Endothelial cell of umbilical vein (primary cell): ENCODE measurements at regions not wholly inside any gene's neighbourhood (a gene's known extent, or its start where the extent isn't known, plus 50 kb on each side); places are given as distances from the start of the nearest gene placed in this dataset.
A peak's percentile ranks its signal among the peaks of the same experiment; 100 is the strongest.

Experiments used
- BruUV-seq: library from RNA; stranded (reverse); fragments of 400-500 nt; replicated peaks from 2 replicates; lab custom pipeline; 2021; lab: Mats Ljungman, UMichigan
- CTCF ChIA-PET: fragments of 300-600, 350-600 bp; sonication (Branson Sonifier 250); formaldehyde crosslinking; loops from one replicate; lab custom pipeline; 2021; ENCODE audit warnings: antibody characterized with exemption, inconsistent platforms; lab: Charles Lee
- POLR2A ChIA-PET: fragments of 300-600, 350-600 bp; sonication (Branson Sonifier 250); formaldehyde crosslinking; loops from one replicate; lab custom pipeline; 2021; ENCODE audit warnings: antibody characterized with exemption, inconsistent platforms; lab: Charles Lee
- DNase-seq: peaks from one replicate; pipeline ENCODE4 v3.0.0-alpha.2; 2011; ENCODE audit warnings: low read depth, low spot score
- FAIRE-seq: peaks from 2 replicates; lab custom pipeline; 2011; peaks lifted over from hg19 to GRCh38; lab: Jason Lieb, UNC
- H2AFZ ChIP-seq: 2 replicates; pipeline ENCODE4 v1.6.0; 2012; ENCODE audit warnings: low read depth, low read length, control low read depth, inconsistent platforms
- H3K27ac ChIP-seq: 2 replicates; pipeline ENCODE4 v1.5.1; 2011; ENCODE audit warnings: low read depth, mild to moderate bottlenecking, control low read depth, low read length, moderate library complexity; ENCODE audit not compliant: insufficient read depth
- H3K27me3 ChIP-seq, 2 experiments: 2 replicates each; pipeline versions ENCODE4 v1.6.0 to v1.6.1; 2011; ENCODE audit warnings: low read length in 2 of 2, mixed read lengths in 1 of 2; ENCODE audit not compliant: control insufficient read depth in 2 of 2, insufficient read depth in 2 of 2
- H3K36me3 ChIP-seq, 2 experiments: 2 replicates in 1 of 2; 3 replicates in 1 of 2; pipeline ENCODE4 v1.5.1; 2011; ENCODE audit warnings: low read length in 2 of 2, mild to moderate bottlenecking in 1 of 2, moderate library complexity in 1 of 2; ENCODE audit not compliant: control insufficient read depth in 2 of 2, insufficient read depth in 2 of 2; ENCODE audit errors: extremely low read depth in 1 of 2
- H3K4me1 ChIP-seq: 3 replicates; pipeline ENCODE4 v1.5.1; 2011; ENCODE audit warnings: mild to moderate bottlenecking, low read length; ENCODE audit not compliant: control insufficient read depth, insufficient read depth; ENCODE audit errors: extremely low read depth
- H3K4me2 ChIP-seq: 2 replicates; pipeline ENCODE4 v1.6.1; 2011; ENCODE audit warnings: low read length, control low read depth, mixed read lengths; ENCODE audit not compliant: insufficient read depth
- H3K4me3 ChIP-seq, 3 experiments: fragments of 200-600 bp in 1 of 3; sonication (generic), shearing (Covaris generic) in 1 of 3; replicated peaks in 1 of 3; 2 replicates each; pipeline ENCODE4 v1.5.1; 2011 to 2016; ENCODE audit warnings: control low read depth in 3 of 3, low read length in 3 of 3, mild to moderate bottlenecking in 2 of 3, inconsistent platforms in 1 of 3, low read depth in 1 of 3, moderate library complexity in 1 of 3; ENCODE audit not compliant: insufficient read depth in 1 of 3
- H3K79me2 ChIP-seq: 2 replicates; pipeline ENCODE4 v1.6.0; 2012; ENCODE audit warnings: low read length, inconsistent platforms; ENCODE audit not compliant: control insufficient read depth, insufficient read depth
- H3K9ac ChIP-seq: replicated peaks from 2 replicates; pipeline ENCODE3; 2011; ENCODE audit warnings: low read length, control low read depth; ENCODE audit not compliant: insufficient read depth; ENCODE audit errors: extremely low read depth
- H3K9me1 ChIP-seq: replicated peaks from 3 replicates; pipeline ENCODE4 v1.6.0; 2011; ENCODE audit warnings: mild to moderate bottlenecking, low read length; ENCODE audit not compliant: control insufficient read depth, insufficient read depth; ENCODE audit errors: extremely low read depth
- H3K9me3 ChIP-seq: replicated peaks from 2 replicates; pipeline ENCODE4 v1.5.1; 2012; ENCODE audit warnings: low read length, inconsistent platforms; ENCODE audit not compliant: control insufficient read depth, insufficient read depth
- H4K20me1 ChIP-seq: replicated peaks from 2 replicates; pipeline ENCODE3; 2011; ENCODE audit warnings: mild to moderate bottlenecking, low read length; ENCODE audit not compliant: control insufficient read depth, insufficient read depth; ENCODE audit errors: extremely low read depth
- EZH2 ChIP-seq: IDR thresholded peaks from 2 replicates; pipeline ENCODE4 v1.6.1; 2012; ENCODE audit warnings: borderline replicate concordance, low read depth, mild to moderate bottlenecking, moderate library complexity, low read length, inconsistent platforms; ENCODE audit not compliant: severe bottlenecking
- FOS ChIP-seq: IDR thresholded peaks from 2 replicates; pipeline ENCODE4 v1.6.1; 2011; ENCODE audit warnings: mild to moderate bottlenecking, low read length, moderate library complexity, borderline replicate concordance; ENCODE audit not compliant: insufficient read depth
- GATA2 ChIP-seq: IDR thresholded peaks from 2 replicates; pipeline ENCODE4 v1.7.0; 2011; ENCODE audit warnings: low read depth, mild to moderate bottlenecking, moderate library complexity, mixed read lengths, low read length; ENCODE audit not compliant: insufficient read length, insufficient read depth
- JUN ChIP-seq: IDR thresholded peaks from 2 replicates; pipeline ENCODE4 v1.6.1; 2011; ENCODE audit warnings: borderline replicate concordance, low read depth; ENCODE audit not compliant: insufficient read length, insufficient read depth
- MYC ChIP-seq: IDR thresholded peaks from one replicate; pipeline ENCODE4 v1.6.1; 2011; ENCODE audit warnings: mild to moderate bottlenecking, low read depth, low read length
- POLR2A ChIP-seq: IDR thresholded peaks from 2 replicates; pipeline ENCODE4 v1.6.1; 2012; ENCODE audit warnings: low read depth, mild to moderate bottlenecking, control low read depth, low read length
- POLR2AphosphoS5 ChIP-seq: IDR thresholded peaks from 2 replicates; pipeline ENCODE4 v1.6.1; 2012; ENCODE audit warnings: low read depth, mild to moderate bottlenecking, control low read depth, low read length, moderate library complexity; ENCODE audit not compliant: insufficient read depth
- dilution Hi-C: fragments of 300-500 bp; cut with MboI; formaldehyde crosslinking; loops from one replicate; pipeline ENCODE4 v1.15.0; 2019; ENCODE audit warnings: low sequenced_read_pairs; ENCODE audit not compliant: extremely low pct_ligation_motif_present
- intact Hi-C: fragments of 100-400 bp; cut with micrococcal nuclease; formaldehyde crosslinking; loops from one replicate; pipeline ENCODE4 v1.10.0; 2022
- TF ChIP-seq, protein P1 (sequence below), 2 donors: IDR thresholded peaks; 1 replicate in 1 of 2; 2 replicates in 1 of 2; pipeline ENCODE4 v1.5.1; 2011; ENCODE audit warnings: low read length in 2 of 2, mild to moderate bottlenecking in 2 of 2, moderate library complexity in 2 of 2, control low read depth in 1 of 2, inconsistent platforms in 1 of 2, low read depth in 1 of 2; ENCODE audit not compliant: insufficient read depth in 1 of 2; ENCODE audit errors: extremely low read depth in 1 of 2
- TF ChIP-seq, protein P2 (sequence below): IDR thresholded peaks from 2 replicates; pipeline ENCODE4 v1.6.1; 2011; ENCODE audit not compliant: insufficient read depth, insufficient read length

DNA sequence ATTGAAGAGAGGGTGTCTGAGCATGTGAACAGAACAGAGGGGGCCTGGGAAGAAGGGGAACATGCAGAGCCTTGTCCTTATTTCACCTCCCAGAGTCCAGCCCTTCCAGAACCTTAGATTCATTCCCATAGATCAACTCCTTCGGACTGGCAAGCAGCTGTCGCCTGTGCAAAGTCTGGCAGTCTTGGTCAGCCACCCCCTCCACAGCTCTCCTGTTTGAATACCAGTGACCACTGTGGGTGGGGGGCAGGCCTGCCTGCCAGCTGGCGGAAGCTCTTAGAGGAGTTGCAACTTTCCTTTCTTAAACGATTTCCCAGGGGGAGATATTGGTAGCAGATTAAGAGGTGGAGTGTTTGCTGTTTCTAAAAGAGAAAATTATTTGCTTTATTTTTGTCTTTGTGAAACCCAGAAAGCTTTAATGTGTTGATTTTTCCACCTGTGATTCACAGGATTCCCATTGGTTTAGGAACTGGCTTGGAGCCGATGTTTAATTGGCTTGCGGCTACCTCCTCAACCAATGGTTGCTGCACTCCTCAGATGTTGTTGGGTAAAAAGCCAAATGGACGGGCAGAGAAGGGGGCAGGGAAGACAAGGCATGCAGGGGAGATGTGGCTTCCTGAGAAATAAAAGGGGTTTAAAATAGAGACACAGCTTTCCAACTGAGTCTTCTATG, 62.2 kb upstream of the PRPS1 start:
- no peaks in the 10 kb centered on the region for H3K4me1 ChIP-seq
- no peaks in the 10 kb centered on the region for H3K27me3 ChIP-seq
- dilution Hi-C loops (no loop called here), intact Hi-C loops (no loop called here)
- TF ChIP-seq EZH2: no peak
- no peak for TF ChIP-seq GATA2
- no peak for TF ChIP-seq FOS
- TF ChIP-seq POLR2AphosphoS5: no peak
- no peak for TF ChIP-seq MYC
- TF ChIP-seq JUN: no peak
- TF ChIP-seq POLR2A: no peak
- TF ChIP-seq, protein P1, sequence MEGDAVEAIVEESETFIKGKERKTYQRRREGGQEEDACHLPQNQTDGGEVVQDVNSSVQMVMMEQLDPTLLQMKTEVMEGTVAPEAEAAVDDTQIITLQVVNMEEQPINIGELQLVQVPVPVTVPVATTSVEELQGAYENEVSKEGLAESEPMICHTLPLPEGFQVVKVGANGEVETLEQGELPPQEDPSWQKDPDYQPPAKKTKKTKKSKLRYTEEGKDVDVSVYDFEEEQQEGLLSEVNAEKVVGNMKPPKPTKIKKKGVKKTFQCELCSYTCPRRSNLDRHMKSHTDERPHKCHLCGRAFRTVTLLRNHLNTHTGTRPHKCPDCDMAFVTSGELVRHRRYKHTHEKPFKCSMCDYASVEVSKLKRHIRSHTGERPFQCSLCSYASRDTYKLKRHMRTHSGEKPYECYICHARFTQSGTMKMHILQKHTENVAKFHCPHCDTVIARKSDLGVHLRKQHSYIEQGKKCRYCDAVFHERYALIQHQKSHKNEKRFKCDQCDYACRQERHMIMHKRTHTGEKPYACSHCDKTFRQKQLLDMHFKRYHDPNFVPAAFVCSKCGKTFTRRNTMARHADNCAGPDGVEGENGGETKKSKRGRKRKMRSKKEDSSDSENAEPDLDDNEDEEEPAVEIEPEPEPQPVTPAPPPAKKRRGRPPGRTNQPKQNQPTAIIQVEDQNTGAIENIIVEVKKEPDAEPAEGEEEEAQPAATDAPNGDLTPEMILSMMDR (IDR thresholded peaks at IDR 0.05; ENCODE audit: extremely low read depth in 1 of 2, insufficient read depth in 1 of 2, low read depth in 1 of 2, low read length in 2 of 2): no peak
- TF ChIP-seq, protein P2, sequence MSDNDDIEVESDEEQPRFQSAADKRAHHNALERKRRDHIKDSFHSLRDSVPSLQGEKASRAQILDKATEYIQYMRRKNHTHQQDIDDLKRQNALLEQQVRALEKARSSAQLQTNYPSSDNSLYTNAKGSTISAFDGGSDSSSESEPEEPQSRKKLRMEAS: no peak
- BruUV-seq: no TSS peak
- ChIA-PET CTCF (no interaction called here), POLR2A (interaction anchor here (0.6 kb wide), 1 partner anchor 165 kb away, joined by 4 read pairs; no protein-coding TSS in a partner anchor)
- no peaks in the 10 kb centered on the region for H3K79me2 ChIP-seq
- H4K20me1 ChIP-seq: no peaks in the 10 kb centered on the region
- H3K9me1 ChIP-seq: no peaks in the 10 kb centered on the region
- H3K9me3 ChIP-seq: no peaks in the 10 kb centered on the region
- peak; percentile 52 for DNase-seq
- H3K9ac ChIP-seq: no peak overlapping the region
- peak; percentile 62 for FAIRE-seq
- H3K4me3 ChIP-seq: no peak overlapping the region
- H3K4me2 ChIP-seq: no peak overlapping the region
- no peaks in the 10 kb centered on the region for H3K36me3 ChIP-seq
- H2AFZ ChIP-seq: no peak overlapping the region
- H3K27ac ChIP-seq: no peak overlapping the region
